Upper lobe of left lung (tissue), 6 donors: ENCODE measurements at regions not wholly inside any gene's neighbourhood (a gene's known extent, or its start where the extent isn't known, plus 50 kb on each side); places are given as distances from the start of the nearest gene placed in this dataset.

Source experiments
- ATAC-seq, 2 donors: fragments of 200-7000 bp; cut with Tn5 transposase; one replicate each; pipeline ENCODE4 v1.9.1; 2022; ENCODE audit warnings: mild to moderate bottlenecking in 2 of 2, moderate library complexity in 2 of 2; ENCODE audit not compliant: low FRiP score in 2 of 2
- DNase-seq, 2 donors: peaks; one replicate each; pipeline ENCODE4 v3.0.0-alpha.2; 2019 to 2020
- H3K27ac ChIP-seq, 4 donors: fragments of 200-600 bp; sonication (generic); one replicate each; pipeline ENCODE4 v1.5.1; 2016 to 2019
- H3K27me3 ChIP-seq, 4 donors: fragments of 200-600 bp; sonication (generic); one replicate each; pipeline ENCODE4 v1.5.1; 2017 to 2019
- H3K36me3 ChIP-seq, 4 donors: fragments of 200-600 bp; sonication (generic); one replicate each; pipeline ENCODE4 v1.5.1; 2016 to 2019
- H3K4me1 ChIP-seq, 4 donors: fragments of 200-600 bp; sonication (generic); one replicate each; pipeline ENCODE4 v1.5.1; 2018 to 2019
- H3K4me3 ChIP-seq, 4 donors: fragments of 200-600 bp; sonication (generic); one replicate each; pipeline ENCODE4 v1.5.1; 2017 to 2019; ENCODE audit warnings: mild to moderate bottlenecking in 2 of 4, moderate library complexity in 1 of 4
- H3K9me3 ChIP-seq, 4 donors: fragments of 200-600 bp; sonication (generic); one replicate each; pipeline ENCODE4 v1.5.1; 2018 to 2019
- CTCF ChIP-seq, 6 experiments: fragments of 450-650 bp in 4 of 6; fragments of 200-600 bp in 2 of 6; sonication (generic) in 2 of 6; IDR thresholded peaks; one replicate each; pipeline ENCODE4 v1.5.1; 2016 to 2019; ENCODE audit warnings: antibody characterized with exemption in 6 of 6
- EP300 ChIP-seq, 4 donors: sonication (generic); formaldehyde crosslinking; IDR thresholded peaks; one replicate each; pipeline ENCODE4 v1.5.1; 2017; ENCODE audit warnings: antibody characterized with exemption in 4 of 4, control low read depth in 2 of 4
- POLR2A ChIP-seq, 4 donors: fragments of 450-650 bp; IDR thresholded peaks; one replicate each; pipeline ENCODE4 v1.5.1; 2016 to 2017; ENCODE audit warnings: antibody characterized with exemption in 4 of 4, mild to moderate bottlenecking in 2 of 4
- POLR2AphosphoS5 ChIP-seq, 2 donors: sonication (generic); formaldehyde crosslinking; IDR thresholded peaks; one replicate each; pipeline ENCODE4 v1.5.1; 2017; ENCODE audit warnings: antibody characterized with exemption in 2 of 2
- WGBS, 2 donors: methylation state at CpG; one replicate each; pipeline ENCODE4 v1.1.5; 2017 to 2018; 5-methylcytosine and 5-hydroxymethylcytosine counted together
- donor health status: DM: no; HTN: no; CAD: no; lungs with moderate emphysema.
- donor health status: DM: no; HTN: yes; CAD: no; lungs with severe emphysema.

- Histone ChIP-seq H3K9me3 (peaks cover 0 to 7% (median 2%) of the 10 kb centered on the region in 4 donors), H3K27ac (no peak overlapping the region), H3K27me3 (no peaks in the 10 kb centered on the region), H3K4me1 (no peaks in the 10 kb centered on the region), H3K36me3 (no peaks in the 10 kb centered on the region), H3K4me3 (no peak overlapping the region)
- TF ChIP-seq EP300 (IDR thresholded peaks at IDR 0.05), result no peak
- DNase-seq (no peak), ATAC-seq (no peak)
- WGBS, 2 donors, result 86 to 94% methylated on average over 3 of the region's 3 CpGs
Observed at GRCh38 chr20:40599987-40600386, 89.0 kb downstream of the MAFB start.

- TF ChIP-seq CTCF (IDR thresholded peaks at IDR 0.05), result no peak
- TF ChIP-seq POLR2A (IDR thresholded peaks at IDR 0.05), result no peak
- no peak for TF ChIP-seq EP300 (IDR thresholded peaks at IDR 0.05)
- no peak for TF ChIP-seq POLR2AphosphoS5 (IDR thresholded peaks at IDR 0.05)
- WGBS, 2 donors, result 79 to 80% methylated on average over 1 of the region's 1 CpG
- Histone ChIP-seq H3K27ac (no peak overlapping the region), H3K4me3 (no peak overlapping the region), H3K27me3 (no peaks in the 10 kb centered on the region), H3K9me3 (no peaks in the 10 kb centered on the region), H3K4me1 (no peaks in the 10 kb centered on the region), H3K36me3 (no peaks in the 10 kb centered on the region)
- DNase-seq (no peak), ATAC-seq (no peak)
Observed at GRCh38 chr20:40592941-40593340, 96.1 kb downstream of the MAFB start.

GRCh38 chr20:40591536-40591935 lies 97.5 kb downstream of the MAFB start:
- no peak for DNase-seq
- Histone ChIP-seq H3K27ac (no peak overlapping the region), H3K4me3 (no peak overlapping the region), H3K27me3 (no peaks in the 10 kb centered on the region), H3K9me3 (no peaks in the 10 kb centered on the region), H3K36me3 (no peaks in the 10 kb centered on the region), H3K4me1 (no peaks in the 10 kb centered on the region)
- WGBS, 2 donors, result 75 to 91% methylated on average over 1 of the region's 1 CpG
- no peak for ATAC-seq
- TF ChIP-seq POLR2AphosphoS5 (IDR thresholded peaks at IDR 0.05) (no peak), EP300 (IDR thresholded peaks at IDR 0.05) (no peak), POLR2A (IDR thresholded peaks at IDR 0.05) (no peak), CTCF (IDR thresholded peaks at IDR 0.05) (no peak)

- no peak for TF ChIP-seq POLR2AphosphoS5 (IDR thresholded peaks at IDR 0.05)
- TF ChIP-seq EP300 (IDR thresholded peaks at IDR 0.05), result no peak
- TF ChIP-seq POLR2A (IDR thresholded peaks at IDR 0.05), result no peak
- TF ChIP-seq CTCF (IDR thresholded peaks at IDR 0.05), result no peak
- Histone ChIP-seq H3K27me3 (no peaks in the 10 kb centered on the region), H3K9me3 (no peaks in the 10 kb centered on the region), H3K4me1 (no peaks in the 10 kb centered on the region), H3K27ac (no peak overlapping the region), H3K36me3 (no peaks in the 10 kb centered on the region), H3K4me3 (no peak overlapping the region)
- ATAC-seq (no peak), DNase-seq (no peak)
- 46 to 74% methylated on average over 1 of the region's 1 CpG for WGBS, 2 donors
Observed at GRCh38 chr20:40591119-40591518, 97.9 kb downstream of the MAFB start.

DNA sequence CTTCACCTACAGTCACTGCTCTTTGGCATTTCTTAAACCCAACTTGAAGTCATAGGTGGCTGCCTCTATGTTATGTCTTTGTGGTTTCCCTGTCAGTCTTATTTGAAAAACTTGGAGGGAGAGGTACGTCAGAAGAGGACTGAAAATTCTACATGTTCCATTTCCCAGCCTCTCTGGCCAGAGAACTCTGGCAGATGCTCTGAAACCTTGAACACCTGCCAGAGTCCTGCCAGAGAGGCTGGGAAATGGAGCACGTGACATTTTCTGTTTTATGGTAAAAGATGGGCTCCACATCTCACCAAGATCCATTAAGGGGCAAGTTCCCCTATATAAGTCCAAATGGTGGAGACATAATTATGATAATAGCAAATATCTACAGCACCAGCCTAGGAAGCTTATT lies 99.5 kb downstream of the MAFB start:
- no peak for DNase-seq
- Histone ChIP-seq H3K4me1 (no peaks in the 10 kb centered on the region), H3K36me3 (no peaks in the 10 kb centered on the region), H3K27me3 (no peaks in the 10 kb centered on the region), H3K27ac (no peak overlapping the region), H3K4me3 (no peak overlapping the region), H3K9me3 (no peaks in the 10 kb centered on the region)
- 69 to 74% methylated on average over 2 of the region's 2 CpGs for WGBS, 2 donors
- no peak for ATAC-seq
- TF ChIP-seq POLR2A (IDR thresholded peaks at IDR 0.05) (no peak), POLR2AphosphoS5 (IDR thresholded peaks at IDR 0.05) (no peak), EP300 (IDR thresholded peaks at IDR 0.05) (no peak)

DNA sequence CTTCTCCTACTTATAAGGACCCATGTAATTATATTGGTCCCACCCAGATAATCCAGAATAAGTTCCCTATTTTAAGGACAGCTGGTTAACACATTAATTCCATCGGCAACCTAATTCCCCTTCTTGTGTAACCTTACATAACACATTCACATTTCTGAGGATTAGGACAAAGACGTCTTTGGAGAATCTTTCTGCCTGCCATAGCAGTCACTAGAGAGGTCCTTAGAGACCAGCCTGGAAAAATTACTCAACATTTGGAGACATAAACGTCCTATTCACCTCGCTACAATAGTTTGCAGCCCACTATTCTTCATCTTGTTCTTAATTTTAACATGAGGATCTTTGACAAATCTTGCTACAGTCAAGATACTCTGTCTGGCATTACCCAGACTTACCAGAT lies 100.1 kb downstream of the MAFB start:
- no peak overlapping the region for H3K27ac ChIP-seq
- no peaks in the 10 kb centered on the region for H3K27me3 ChIP-seq
- ATAC-seq (no peak), DNase-seq (no peak)
- 69 to 70% methylated on average over 4 of the region's 4 CpGs for WGBS, 2 donors
- H3K9me3 ChIP-seq, result no peaks in the 10 kb centered on the region
- no peaks in the 10 kb centered on the region for H3K36me3 ChIP-seq
- peaks cover 0 to 4% (median 3%) of the 10 kb centered on the region in 4 donors for H3K4me1 ChIP-seq
- no peak for TF ChIP-seq POLR2A (IDR thresholded peaks at IDR 0.05)
- no peak for TF ChIP-seq CTCF (IDR thresholded peaks at IDR 0.05)
- no peak for TF ChIP-seq POLR2AphosphoS5 (IDR thresholded peaks at IDR 0.05)
- H3K4me3 ChIP-seq, result no peak overlapping the region
